ENCODE measurements at regions not wholly inside any gene's neighbourhood (a gene's known extent, or its start where the extent isn't known, plus 50 kb on each side); places are given as distances from the start of the nearest gene placed in this dataset.

GRCh38 chr10:118412932-118413331 lies 70.8 kb upstream of the FAM204A start:
- DNase-seq (ENCODE audit: low spot score), result no peak

DNA sequence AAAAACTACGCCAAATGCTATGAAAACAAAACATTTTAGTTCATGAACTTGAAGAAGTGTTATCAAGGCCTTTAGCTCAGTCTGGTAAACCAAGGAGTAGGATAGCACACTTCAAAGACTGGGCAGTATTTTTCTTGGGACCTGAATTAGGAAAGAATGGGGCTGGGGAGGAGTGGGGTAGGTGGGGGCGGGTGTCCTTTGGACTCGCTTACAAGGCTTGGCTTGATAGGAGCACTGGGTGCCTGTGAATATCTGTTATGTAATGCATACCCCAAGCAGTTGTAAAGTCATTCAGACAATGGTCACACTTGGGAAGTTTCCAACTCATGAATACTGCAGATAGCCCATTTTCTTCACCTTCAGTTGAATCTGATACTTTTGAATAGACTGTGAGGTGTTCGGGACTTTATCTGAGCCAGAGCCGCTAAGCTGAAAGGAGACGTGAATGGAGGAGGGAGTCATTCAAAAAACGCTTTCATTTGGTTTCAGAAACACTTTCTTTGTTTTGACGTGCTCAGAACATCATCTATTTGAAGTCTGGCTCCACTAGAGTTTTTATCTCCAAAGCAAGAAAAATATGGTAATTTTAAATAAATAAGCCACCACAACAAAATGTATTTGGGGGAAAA lies 70.1 kb upstream of the FAM204A start:
- DNase-seq (ENCODE audit: low spot score), result no peak

- DNase-seq (ENCODE audit: low spot score), result no peak
These were observed 67.2 kb upstream of the FAM204A start for GRCh38 chr10:118409295-118409694.

- DNase-seq (ENCODE audit: low spot score), result no peak
These were observed 66.1 kb upstream of the FAM204A start for GRCh38 chr10:118408181-118408580.

DNA sequence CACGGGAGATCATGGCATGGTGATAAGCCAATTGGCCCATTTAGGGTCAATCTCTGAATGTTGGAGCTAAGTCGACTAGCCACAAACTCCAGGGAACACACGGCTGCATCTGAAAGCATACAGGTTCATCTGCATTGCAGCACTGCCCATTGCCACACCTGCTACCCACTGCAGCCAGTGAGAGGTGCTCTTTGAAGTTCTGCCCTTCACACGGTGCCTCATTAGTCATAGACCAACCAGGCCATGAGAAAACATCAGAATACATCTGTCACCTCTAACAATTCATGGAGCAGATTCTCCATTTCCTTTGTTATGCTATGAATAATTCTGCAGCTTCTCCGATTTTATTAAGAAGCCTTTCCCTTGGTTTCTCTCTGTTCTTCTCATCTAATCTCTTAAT lies 65.7 kb upstream of the FAM204A start:
- no peak for DNase-seq (ENCODE audit: low spot score)

GRCh38 chr10:118407026-118407425 lies 64.9 kb upstream of the FAM204A start:
- no peak for DNase-seq (ENCODE audit: low spot score)

DNA sequence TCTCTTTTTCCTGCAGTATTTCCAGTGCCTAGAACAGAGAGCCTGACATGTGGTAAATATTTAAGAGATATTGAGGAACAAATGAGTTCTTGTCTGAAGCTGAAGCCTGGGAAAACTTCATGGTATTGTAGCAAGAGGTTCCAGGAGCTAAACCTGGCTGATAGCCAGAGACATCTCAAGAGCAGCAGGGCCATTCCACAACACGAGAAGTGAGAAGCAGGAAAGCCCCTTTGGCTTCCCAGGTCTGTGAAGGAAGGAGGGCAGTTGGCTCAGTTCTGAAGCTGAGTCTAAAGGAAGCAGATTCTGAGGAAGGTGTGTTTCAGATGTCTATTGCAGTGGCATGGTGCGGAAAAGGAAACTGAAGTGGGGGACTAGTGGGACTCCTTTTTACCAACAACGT lies 63.8 kb upstream of the FAM204A start:
- DNase-seq (ENCODE audit: low spot score), result no peak

- no peak for DNase-seq (ENCODE audit: low spot score)
These were observed 61.8 kb upstream of the FAM204A start for GRCh38 chr10:118403967-118404366.

DNA sequence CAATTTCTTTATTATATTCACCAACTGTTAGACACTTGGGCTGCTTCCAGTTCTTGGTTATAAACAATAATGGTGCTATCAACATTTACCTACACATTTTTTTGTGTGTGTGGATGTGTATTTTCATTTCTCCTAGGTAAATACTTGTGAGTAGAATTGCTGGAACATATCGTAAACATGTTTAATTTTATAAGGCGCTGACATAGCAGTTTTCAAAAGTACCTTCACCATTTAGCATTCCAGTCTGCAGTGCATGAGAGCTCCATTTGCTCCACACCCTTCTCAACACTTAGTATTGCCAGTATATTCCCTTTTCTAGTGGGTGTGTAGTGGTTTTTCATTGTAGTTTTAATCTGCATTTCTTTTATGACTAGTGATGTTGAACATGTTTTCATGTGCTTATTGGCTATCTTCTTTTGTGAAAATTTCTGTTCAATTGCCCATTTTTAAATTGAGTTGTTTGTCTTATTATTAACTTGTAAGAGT lies 59.6 kb upstream of the FAM204A start:
- no peak for DNase-seq (ENCODE audit: low spot score)

DNA sequence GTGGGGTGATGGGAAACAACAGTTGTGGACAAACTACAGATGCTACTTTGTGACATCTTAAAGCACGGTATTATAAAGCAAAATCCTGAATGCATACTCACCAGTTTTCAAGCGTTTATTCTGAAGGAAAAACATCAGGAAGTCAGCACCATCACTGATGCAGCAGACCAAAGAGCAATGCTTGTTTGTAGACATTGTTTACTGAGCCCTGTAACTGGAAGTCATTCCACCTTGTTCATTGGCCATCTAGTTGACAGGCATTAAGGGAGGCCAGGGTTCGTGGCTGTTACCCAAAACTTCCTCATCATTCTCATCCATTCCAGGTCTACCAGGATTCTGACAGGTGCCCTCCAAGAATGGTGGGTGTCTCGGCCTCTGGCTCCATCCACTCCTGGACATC lies 55.3 kb upstream of the FAM204A start:
- no peak for DNase-seq (ENCODE audit: low spot score)

DNA sequence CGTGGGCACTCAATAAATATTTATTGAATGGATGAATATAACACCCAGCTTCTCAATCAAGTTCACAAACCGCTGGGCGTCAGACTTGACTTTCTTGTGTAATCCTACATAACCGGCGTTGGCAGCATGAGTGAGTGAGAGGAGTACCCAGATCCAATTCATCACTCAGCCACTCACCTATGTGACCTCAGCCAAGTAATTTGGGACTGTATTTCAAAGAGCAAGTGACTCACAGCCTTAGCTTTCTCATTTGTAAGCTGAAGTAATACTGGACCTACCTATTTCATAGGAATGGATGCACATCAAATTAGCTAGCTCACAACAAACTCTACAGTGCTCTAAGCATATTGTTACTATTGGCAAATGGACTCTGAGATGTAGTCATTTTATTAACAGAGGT lies 53.8 kb upstream of the FAM204A start:
- DNase-seq (ENCODE audit: low spot score), result no peak

GRCh38 chr10:118394301-118395200 lies 52.4 kb upstream of the FAM204A start:
- no peak for DNase-seq (ENCODE audit: low spot score)

GRCh38 chr10:118392761-118393160 lies 50.6 kb upstream of the FAM204A start:
- no peak for DNase-seq (ENCODE audit: low spot score)

Data from mucosa of gallbladder (tissue), 1 donor.